Tibial artery (tissue), 4 donors: ENCODE measurements at regions not wholly inside any gene's neighbourhood (a gene's known extent, or its start where the extent isn't known, plus 50 kb on each side); places are given as distances from the start of the nearest gene placed in this dataset.

Experiments used
- DNase-seq, 2 donors: peaks; one replicate each; pipeline ENCODE4 v3.0.0-alpha.2; 2019
- H3K27ac ChIP-seq, 2 donors: fragments of 200-600 bp; sonication (generic) in 1 of 2; 1 replicate in 1 of 2; 2 replicates in 1 of 2; pipeline ENCODE4 v1.5.1; 2018 to 2019; ENCODE audit warnings: mild to moderate bottlenecking in 1 of 2
- H3K27me3 ChIP-seq, 2 donors: fragments of 200-600 bp; sonication (generic) in 1 of 2; one replicate each; pipeline versions ENCODE4 v1.5.1 to v1.6.0; 2016 to 2019
- H3K36me3 ChIP-seq, 3 donors: fragments of 200-600 bp; sonication (generic) in 2 of 3; one replicate each; pipeline ENCODE4 v1.5.1; 2016 to 2019; ENCODE audit warnings: mild to moderate bottlenecking in 2 of 3
- H3K4me1 ChIP-seq, 4 donors: fragments of 200-600 bp; sonication (generic) in 2 of 4; 1 replicate in 3 of 4; 2 replicates in 1 of 4; pipeline ENCODE4 v1.5.1; 2016 to 2019
- H3K4me3 ChIP-seq, 2 donors: fragments of 200-600 bp; sonication (generic) in 1 of 2; 1 replicate in 1 of 2; 2 replicates in 1 of 2; pipeline ENCODE4 v1.5.1; 2018 to 2019; ENCODE audit warnings: mild to moderate bottlenecking in 2 of 2
- H3K9me3 ChIP-seq, 3 donors: fragments of 200-600 bp; sonication (generic) in 1 of 3; one replicate each; pipeline ENCODE4 v1.5.1; 2016 to 2019
- CTCF ChIP-seq, 2 experiments: fragments of 200-600 bp in 1 of 2; fragments of 450-650 bp in 1 of 2; IDR thresholded peaks; one replicate each; pipeline ENCODE4 v1.5.1; 2017 to 2019; ENCODE audit warnings: antibody characterized with exemption in 2 of 2, mild to moderate bottlenecking in 1 of 2, moderate library complexity in 1 of 2
- intact Hi-C: fragments of 100-400 bp; cut with DNase I; formaldehyde crosslinking; loops from one replicate; pipeline ENCODE4 v1.15.0; 2023; ENCODE audit warnings: low total_unique reads

GRCh38 chr2:40955635-40956034 is 503.7 kb upstream of the SLC8A1 start:
- H3K27ac ChIP-seq = no peak overlapping the region
- TF ChIP-seq CTCF (IDR thresholded peaks at IDR 0.05) = no peak
- no peak for DNase-seq
- H3K9me3 ChIP-seq = no peaks in the 10 kb centered on the region
- H3K27me3 ChIP-seq = no peaks in the 10 kb centered on the region
- no peaks in the 10 kb centered on the region for H3K4me1 ChIP-seq
- H3K4me3 ChIP-seq = no peak overlapping the region
- no peaks in the 10 kb centered on the region for H3K36me3 ChIP-seq
- intact Hi-C loops = no loop called here

DNA sequence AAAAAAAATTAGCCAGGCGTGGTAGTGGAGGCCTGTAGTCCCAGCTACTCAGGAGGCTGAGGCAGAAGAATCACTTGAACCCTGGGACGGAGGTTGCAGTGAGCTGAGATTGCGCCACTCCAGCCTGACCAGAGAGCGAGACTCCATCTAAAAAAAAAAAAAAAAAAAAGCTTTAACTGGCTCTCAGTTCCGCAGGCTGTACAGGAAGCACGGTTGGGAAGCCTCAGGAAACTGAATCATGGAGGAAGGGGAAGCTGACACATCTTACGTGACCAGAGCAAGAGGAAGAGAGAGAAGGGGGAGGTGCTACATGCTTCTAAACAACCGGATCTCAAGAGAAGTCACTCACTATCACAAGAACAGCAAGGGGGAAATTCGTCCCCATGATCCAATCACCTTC is 505.6 kb upstream of the SLC8A1 start:
- no peaks in the 10 kb centered on the region for H3K9me3 ChIP-seq
- no peaks in the 10 kb centered on the region for H3K36me3 ChIP-seq
- intact Hi-C loops = no loop called here
- H3K4me1 ChIP-seq = peaks cover 0 to 10% (median 5%) of the 10 kb centered on the region in 4 donors
- H3K27me3 ChIP-seq = no peaks in the 10 kb centered on the region
- H3K4me3 ChIP-seq = no peak overlapping the region
- no peak overlapping the region for H3K27ac ChIP-seq
- peak in 1 of 2 donors; percentile 18 for DNase-seq
- no peak for TF ChIP-seq CTCF (IDR thresholded peaks at IDR 0.05)

- no peak overlapping the region for H3K4me3 ChIP-seq
- no peaks in the 10 kb centered on the region for H3K9me3 ChIP-seq
- H3K27ac ChIP-seq = no peak overlapping the region
- intact Hi-C loops = no loop called here
- H3K36me3 ChIP-seq = no peaks in the 10 kb centered on the region
- H3K4me1 ChIP-seq = peaks cover 0 to 14% (median 6%) of the 10 kb centered on the region in 4 donors
- no peaks in the 10 kb centered on the region for H3K27me3 ChIP-seq
- peak in 1 of 2 donors; percentile 21 for DNase-seq
- no peak for TF ChIP-seq CTCF (IDR thresholded peaks at IDR 0.05)
Measured at GRCh38 chr2:40962026-40962425, 510.1 kb upstream of the SLC8A1 start.

- intact Hi-C loops = no loop called here
- H3K27me3 ChIP-seq = no peaks in the 10 kb centered on the region
- no peak overlapping the region for H3K4me3 ChIP-seq
- no peak overlapping the region for H3K27ac ChIP-seq
- no peak for TF ChIP-seq CTCF (IDR thresholded peaks at IDR 0.05)
- H3K36me3 ChIP-seq = no peaks in the 10 kb centered on the region
- no peak for DNase-seq
- H3K9me3 ChIP-seq = no peaks in the 10 kb centered on the region
- H3K4me1 ChIP-seq = peaks cover 0 to 14% (median 6%) of the 10 kb centered on the region in 4 donors
Measured at GRCh38 chr2:40964509-40965250, 512.8 kb upstream of the SLC8A1 start.

DNA sequence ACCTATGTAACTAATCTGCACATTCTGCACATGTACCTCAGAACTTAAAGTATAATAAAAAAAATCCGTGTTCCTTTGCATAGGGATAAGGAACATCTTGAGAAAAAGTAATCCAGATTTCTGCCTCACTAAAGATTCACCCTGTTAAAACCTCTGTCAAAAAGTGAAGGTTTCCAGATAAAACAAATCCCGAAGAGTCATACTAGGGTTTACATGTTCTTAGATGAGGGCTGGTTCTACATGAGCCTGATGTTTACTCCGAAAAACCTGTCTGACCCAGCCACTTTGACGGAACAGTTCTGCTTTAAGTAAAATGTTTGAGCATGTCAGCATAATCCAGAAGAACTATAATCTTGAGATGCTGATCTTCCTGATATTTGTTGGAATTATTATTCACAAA is 515.6 kb upstream of the SLC8A1 start:
- Histone ChIP-seq H3K27ac (no peak overlapping the region), H3K27me3 (no peaks in the 10 kb centered on the region), H3K4me3 (no peak overlapping the region), H3K36me3 (no peaks in the 10 kb centered on the region), H3K4me1 (peaks cover 0 to 4% (median 1%) of the 10 kb centered on the region in 4 donors), H3K9me3 (no peaks in the 10 kb centered on the region)
- TF ChIP-seq CTCF (IDR thresholded peaks at IDR 0.05) = no peak
- intact Hi-C loops = no loop called here
- no peak for DNase-seq
